ENCODE measurements at regions not wholly inside any gene's neighbourhood (a gene's known extent, or its start where the extent isn't known, plus 50 kb on each side); places are given as distances from the start of the nearest gene placed in this dataset.
"Not testable (repeated sequence)": the region's sequence is repeated elsewhere in the genome, so short reads cannot be mapped to it uniquely, and the experiment has no call there.

GRCh38 chr3:18194431-18194830, 230.7 kb downstream of the SATB1 start:
- H3K4me1 Mint-ChIP-seq = peaks cover 2 to 8% of the 10 kb centered on the region in 2 donors
- H3K27me3 Mint-ChIP-seq = no peaks in the 10 kb centered on the region
- H3K36me3 Mint-ChIP-seq = peaks cover 8 to 10% of the 10 kb centered on the region in 2 donors
- DNase-seq (no peak), ATAC-seq (replicated peaks) (no peak)
- no peak overlapping the region for H3K4me3 Mint-ChIP-seq
- peaks cover 15 to 20% of the 10 kb centered on the region in 2 donors for H3K9me3 Mint-ChIP-seq
- H3K27ac Mint-ChIP-seq = no peak overlapping the region

GRCh38 chr3:18190646-18191045, 234.5 kb downstream of the SATB1 start:
- H3K36me3 Mint-ChIP-seq = no peaks in the 10 kb centered on the region
- H3K9me3 Mint-ChIP-seq = peaks cover 0 to 2% of the 10 kb centered on the region in 2 donors
- no peaks in the 10 kb centered on the region for H3K27me3 Mint-ChIP-seq
- ATAC-seq (replicated peaks) (no peak), DNase-seq (no peak)
- peaks cover 2 to 11% of the 10 kb centered on the region in 2 donors for H3K4me1 Mint-ChIP-seq
- no peak overlapping the region for H3K4me3 Mint-ChIP-seq
- H3K27ac Mint-ChIP-seq = no peak overlapping the region

- ATAC-seq (replicated peaks) = no peak
- no peaks in the 10 kb centered on the region for H3K36me3 Mint-ChIP-seq
- H3K27me3 Mint-ChIP-seq = no peaks in the 10 kb centered on the region
- H3K4me1 Mint-ChIP-seq = peaks cover 2 to 11% of the 10 kb centered on the region in 2 donors
- H3K4me3 Mint-ChIP-seq = no peak overlapping the region
- no peak overlapping the region for H3K27ac Mint-ChIP-seq
- no peak for DNase-seq
- H3K9me3 Mint-ChIP-seq = peaks cover 0 to under 1% of the 10 kb centered on the region in 2 donors
Observed at GRCh38 chr3:18189282-18190050, 235.7 kb downstream of the SATB1 start.

- ATAC-seq (replicated peaks) = no peak
- no peaks in the 10 kb centered on the region for H3K9me3 Mint-ChIP-seq
- no peaks in the 10 kb centered on the region for H3K27me3 Mint-ChIP-seq
- H3K27ac Mint-ChIP-seq = no peak overlapping the region
- peaks cover 2 to 11% of the 10 kb centered on the region in 2 donors for H3K4me1 Mint-ChIP-seq
- no peak overlapping the region for H3K4me3 Mint-ChIP-seq
- H3K36me3 Mint-ChIP-seq = no peaks in the 10 kb centered on the region
- DNase-seq = no peak
Observed at GRCh38 chr3:18188491-18188890, 236.6 kb downstream of the SATB1 start.

- H3K4me3 Mint-ChIP-seq = no peak overlapping the region
- ATAC-seq (replicated peaks) = no peak
Observed at GRCh38 chr3:18185624-18186023, 239.5 kb downstream of the SATB1 start.

GRCh38 chr3:18182923-18183322, 242.2 kb downstream of the SATB1 start:
- not testable (repeated sequence) for H3K27me3 Mint-ChIP-seq; H3K4me3 Mint-ChIP-seq; H3K27ac Mint-ChIP-seq; H3K9me3 Mint-ChIP-seq; DNase-seq; ATAC-seq (replicated peaks); H3K36me3 Mint-ChIP-seq; H3K4me1 Mint-ChIP-seq

More at GRCh38 chr3:18185624-18186023, 239.5 kb downstream of the SATB1 start:
- no peak overlapping the region for H3K27ac Mint-ChIP-seq
- H3K27me3 Mint-ChIP-seq = no peaks in the 10 kb centered on the region
- no peaks in the 10 kb centered on the region for H3K36me3 Mint-ChIP-seq
- DNase-seq = no peak
- no peaks in the 10 kb centered on the region for H3K9me3 Mint-ChIP-seq
- peaks cover 0 to 5% of the 10 kb centered on the region in 2 donors for H3K4me1 Mint-ChIP-seq

- Mint-ChIP-seq H3K4me1 (no peaks in the 10 kb centered on the region), H3K4me3 (no peak overlapping the region), H3K36me3 (no peaks in the 10 kb centered on the region), H3K27me3 (no peaks in the 10 kb centered on the region), H3K27ac (no peak overlapping the region), H3K9me3 (no peaks in the 10 kb centered on the region)
- no peak for DNase-seq
- no peak for ATAC-seq (replicated peaks)
Observed at GRCh38 chr3:18179521-18179920, 245.6 kb downstream of the SATB1 start.

- Mint-ChIP-seq H3K4me3 (no peak overlapping the region), H3K36me3 (no peaks in the 10 kb centered on the region), H3K9me3 (peaks cover 0 to 2% of the 10 kb centered on the region in 2 donors), H3K27me3 (no peaks in the 10 kb centered on the region), H3K4me1 (peaks cover 1 to 3% of the 10 kb centered on the region in 2 donors), H3K27ac (no peak overlapping the region)
- ATAC-seq (replicated peaks) (no peak), DNase-seq (no peak)
Observed at GRCh38 chr3:18177271-18177670, 247.9 kb downstream of the SATB1 start.

GRCh38 chr3:18173891-18174290, 251.2 kb downstream of the SATB1 start:
- H3K4me3 Mint-ChIP-seq; H3K36me3 Mint-ChIP-seq; DNase-seq; H3K27ac Mint-ChIP-seq; ATAC-seq (replicated peaks); H3K27me3 Mint-ChIP-seq; H3K9me3 Mint-ChIP-seq; H3K4me1 Mint-ChIP-seq: not testable (repeated sequence)

- Mint-ChIP-seq H3K27ac (no peak overlapping the region), H3K27me3 (peaks cover 0 to 8% of the 10 kb centered on the region in 2 donors), H3K9me3 (no peaks in the 10 kb centered on the region), H3K36me3 (no peaks in the 10 kb centered on the region), H3K4me3 (no peak overlapping the region), H3K4me1 (peaks cover 0 to 5% of the 10 kb centered on the region in 2 donors)
- no peak for DNase-seq
- ATAC-seq (replicated peaks) = no peak
Observed at GRCh38 chr3:18159681-18160080, 265.5 kb downstream of the SATB1 start.

GRCh38 chr3:18153571-18154173, 271.5 kb downstream of the SATB1 start:
- Mint-ChIP-seq H3K27ac (no peak overlapping the region), H3K36me3 (no peaks in the 10 kb centered on the region), H3K4me3 (no peak overlapping the region), H3K9me3 (no peaks in the 10 kb centered on the region), H3K27me3 (peaks cover 0 to 3% of the 10 kb centered on the region in 2 donors), H3K4me1 (peaks cover 0 to 5% of the 10 kb centered on the region in 2 donors)
- DNase-seq (no peak), ATAC-seq (replicated peaks) (no peak)

- no peak overlapping the region for H3K4me3 Mint-ChIP-seq
- no peaks in the 10 kb centered on the region for H3K4me1 Mint-ChIP-seq
- H3K9me3 Mint-ChIP-seq = no peaks in the 10 kb centered on the region
- H3K36me3 Mint-ChIP-seq = no peaks in the 10 kb centered on the region
- DNase-seq (no peak), ATAC-seq (replicated peaks) (no peak)
- H3K27ac Mint-ChIP-seq = no peak overlapping the region
- peaks cover 0 to 3% of the 10 kb centered on the region in 2 donors for H3K27me3 Mint-ChIP-seq
Observed at GRCh38 chr3:18151199-18151598, 273.9 kb downstream of the SATB1 start.

- Mint-ChIP-seq H3K27ac (no peak overlapping the region), H3K27me3 (peaks cover 0 to 3% of the 10 kb centered on the region in 2 donors), H3K4me3 (no peak overlapping the region), H3K4me1 (no peaks in the 10 kb centered on the region), H3K9me3 (no peaks in the 10 kb centered on the region), H3K36me3 (no peaks in the 10 kb centered on the region)
- no peak for ATAC-seq (replicated peaks)
- DNase-seq = no peak
Observed at GRCh38 chr3:18149935-18150334, 275.2 kb downstream of the SATB1 start.

GRCh38 chr3:18149386-18149785, 275.8 kb downstream of the SATB1 start:
- DNase-seq (no peak), ATAC-seq (replicated peaks) (no peak)
- no peak overlapping the region for H3K4me3 Mint-ChIP-seq
- no peaks in the 10 kb centered on the region for H3K9me3 Mint-ChIP-seq
- H3K27ac Mint-ChIP-seq = no peak overlapping the region
- H3K4me1 Mint-ChIP-seq = no peaks in the 10 kb centered on the region
- H3K36me3 Mint-ChIP-seq = no peaks in the 10 kb centered on the region
- H3K27me3 Mint-ChIP-seq = peaks cover 0 to 3% of the 10 kb centered on the region in 2 donors

- ATAC-seq (replicated peaks) (no peak), DNase-seq (no peak)
- Mint-ChIP-seq H3K27me3 (peaks cover 0 to 3% of the 10 kb centered on the region in 2 donors), H3K27ac (no peak overlapping the region), H3K4me1 (no peaks in the 10 kb centered on the region), H3K9me3 (no peaks in the 10 kb centered on the region), H3K36me3 (no peaks in the 10 kb centered on the region), H3K4me3 (no peak overlapping the region)
Observed at GRCh38 chr3:18144571-18144970, 280.6 kb downstream of the SATB1 start.

Data from stimulated activated naive B cell treated with anti-CD40 and anti-IgM and Interleukin-4, amounts not matched to agents 10 μg/mL and 1 μg/mL and 100 μg/mL, for 72 hours (primary cell).